ENCODE measurements at regions not wholly inside any gene's neighbourhood (a gene's known extent, or its start where the extent isn't known, plus 50 kb on each side); places are given as distances from the start of the nearest gene placed in this dataset.

DNA sequence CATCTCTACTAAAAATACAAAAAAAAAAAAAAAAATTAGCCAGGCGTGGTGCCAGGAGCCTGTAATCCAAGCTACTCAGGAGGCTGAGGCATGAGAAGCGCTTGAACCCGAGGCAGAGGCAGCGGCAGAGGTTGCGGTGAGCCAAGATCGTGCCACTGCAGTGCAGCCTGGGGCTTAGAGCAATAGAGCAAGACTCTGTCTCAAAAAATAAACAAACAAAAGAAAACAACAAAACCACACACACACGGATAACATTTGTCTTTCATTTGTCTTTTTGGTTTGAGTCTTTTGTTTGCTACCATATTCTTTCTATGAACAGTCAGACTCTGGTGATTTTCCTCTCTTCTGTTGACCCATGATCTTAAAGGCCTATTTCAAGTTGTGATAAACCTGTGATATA, 1168.3 kb upstream of the WWC1 start:
- H3K4me1 Mint-ChIP-seq (ENCODE audit: low read depth) = no peaks in the 10 kb centered on the region
- TF ChIP-seq, protein P1, sequence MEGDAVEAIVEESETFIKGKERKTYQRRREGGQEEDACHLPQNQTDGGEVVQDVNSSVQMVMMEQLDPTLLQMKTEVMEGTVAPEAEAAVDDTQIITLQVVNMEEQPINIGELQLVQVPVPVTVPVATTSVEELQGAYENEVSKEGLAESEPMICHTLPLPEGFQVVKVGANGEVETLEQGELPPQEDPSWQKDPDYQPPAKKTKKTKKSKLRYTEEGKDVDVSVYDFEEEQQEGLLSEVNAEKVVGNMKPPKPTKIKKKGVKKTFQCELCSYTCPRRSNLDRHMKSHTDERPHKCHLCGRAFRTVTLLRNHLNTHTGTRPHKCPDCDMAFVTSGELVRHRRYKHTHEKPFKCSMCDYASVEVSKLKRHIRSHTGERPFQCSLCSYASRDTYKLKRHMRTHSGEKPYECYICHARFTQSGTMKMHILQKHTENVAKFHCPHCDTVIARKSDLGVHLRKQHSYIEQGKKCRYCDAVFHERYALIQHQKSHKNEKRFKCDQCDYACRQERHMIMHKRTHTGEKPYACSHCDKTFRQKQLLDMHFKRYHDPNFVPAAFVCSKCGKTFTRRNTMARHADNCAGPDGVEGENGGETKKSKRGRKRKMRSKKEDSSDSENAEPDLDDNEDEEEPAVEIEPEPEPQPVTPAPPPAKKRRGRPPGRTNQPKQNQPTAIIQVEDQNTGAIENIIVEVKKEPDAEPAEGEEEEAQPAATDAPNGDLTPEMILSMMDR (IDR thresholded peaks at IDR 0.05) = no peak
- peaks cover 26% of the 10 kb centered on the region for H3K27me3 Mint-ChIP-seq (ENCODE audit: low read depth)
- no peak for DNase-seq (ENCODE audit: low spot score)
- H3K36me3 Mint-ChIP-seq (ENCODE audit: low read depth) = no peaks in the 10 kb centered on the region
- H3K27ac Mint-ChIP-seq (ENCODE audit: unreplicated experiment) = no peak overlapping the region
- H3K4me3 Mint-ChIP-seq (ENCODE audit: unreplicated experiment) = no peak overlapping the region
- no peaks in the 10 kb centered on the region for H3K9me3 Mint-ChIP-seq (ENCODE audit: low read depth)

DNA sequence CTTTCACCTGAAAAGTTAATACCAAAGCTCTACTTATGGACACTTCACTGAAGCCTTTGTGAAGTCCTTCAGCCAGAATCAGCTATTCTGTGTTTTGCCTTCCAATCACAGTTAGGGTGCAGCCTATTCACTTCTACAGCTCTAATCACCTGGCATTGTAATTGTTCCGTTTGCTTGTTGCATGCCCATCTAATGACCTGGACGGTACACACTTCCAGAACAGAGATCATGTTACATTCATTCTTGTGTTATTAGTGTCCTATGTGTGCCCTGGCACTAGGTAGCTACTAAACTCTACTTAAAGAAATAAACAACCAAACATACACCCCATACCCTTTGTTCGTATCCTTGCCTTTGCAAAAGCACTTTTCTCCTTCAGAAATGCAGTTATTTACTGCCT, 1162.9 kb upstream of the WWC1 start:
- H3K27me3 Mint-ChIP-seq (ENCODE audit: low read depth) = peaks cover 13% of the 10 kb centered on the region
- no peak for DNase-seq (ENCODE audit: low spot score)
- TF ChIP-seq, protein P1 (IDR thresholded peaks at IDR 0.05) = no peak
- H3K4me1 Mint-ChIP-seq (ENCODE audit: low read depth) = no peaks in the 10 kb centered on the region
- no peaks in the 10 kb centered on the region for H3K36me3 Mint-ChIP-seq (ENCODE audit: low read depth)
- no peak overlapping the region for H3K27ac Mint-ChIP-seq (ENCODE audit: unreplicated experiment)
- no peaks in the 10 kb centered on the region for H3K9me3 Mint-ChIP-seq (ENCODE audit: low read depth)
- no peak overlapping the region for H3K4me3 Mint-ChIP-seq (ENCODE audit: unreplicated experiment)

DNA sequence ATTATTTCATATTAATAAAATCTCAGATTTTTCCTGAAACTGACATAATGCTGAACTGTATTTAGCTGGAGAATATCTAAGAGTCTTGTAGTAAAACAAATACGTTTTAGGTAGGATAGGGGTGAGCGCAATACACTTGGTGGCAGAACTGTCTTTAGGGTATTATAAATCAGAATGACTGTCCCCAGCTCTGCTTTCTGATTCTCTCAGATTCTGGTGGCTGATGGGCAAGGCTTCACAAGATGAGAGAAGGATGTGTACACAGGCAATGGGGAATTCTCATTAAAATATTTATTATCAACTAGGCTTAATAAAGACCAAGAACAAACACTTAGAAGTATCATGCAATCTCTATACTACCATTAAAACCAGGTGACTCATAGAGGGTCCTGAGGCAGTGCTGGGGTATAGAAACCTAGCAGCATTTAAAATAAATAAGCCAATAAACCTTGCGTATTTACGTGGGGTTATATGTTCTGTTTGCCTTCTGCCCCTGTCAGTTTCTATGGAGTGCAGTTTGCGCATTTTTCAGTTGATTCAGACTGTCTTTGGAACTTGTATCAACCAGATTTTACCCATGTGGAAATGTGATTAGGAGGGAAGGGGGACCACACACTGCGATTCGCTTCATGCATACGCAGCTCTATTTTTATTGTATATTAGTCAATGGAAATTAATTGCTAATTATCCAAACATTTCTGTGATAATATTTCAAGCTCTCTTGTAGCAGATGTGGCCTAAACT, 1150.7 kb upstream of the WWC1 start:
- H3K4me3 Mint-ChIP-seq (ENCODE audit: unreplicated experiment) = no peak overlapping the region
- H3K9me3 Mint-ChIP-seq (ENCODE audit: low read depth) = peaks cover 10% of the 10 kb centered on the region
- TF ChIP-seq, protein P1 (IDR thresholded peaks at IDR 0.05) = no peak
- no peak overlapping the region for H3K27ac Mint-ChIP-seq (ENCODE audit: unreplicated experiment)
- H3K27me3 Mint-ChIP-seq (ENCODE audit: low read depth) = peaks cover 16% of the 10 kb centered on the region
- H3K4me1 Mint-ChIP-seq (ENCODE audit: low read depth) = no peaks in the 10 kb centered on the region
- no peak for DNase-seq (ENCODE audit: low spot score)
- H3K36me3 Mint-ChIP-seq (ENCODE audit: low read depth) = no peaks in the 10 kb centered on the region

DNA sequence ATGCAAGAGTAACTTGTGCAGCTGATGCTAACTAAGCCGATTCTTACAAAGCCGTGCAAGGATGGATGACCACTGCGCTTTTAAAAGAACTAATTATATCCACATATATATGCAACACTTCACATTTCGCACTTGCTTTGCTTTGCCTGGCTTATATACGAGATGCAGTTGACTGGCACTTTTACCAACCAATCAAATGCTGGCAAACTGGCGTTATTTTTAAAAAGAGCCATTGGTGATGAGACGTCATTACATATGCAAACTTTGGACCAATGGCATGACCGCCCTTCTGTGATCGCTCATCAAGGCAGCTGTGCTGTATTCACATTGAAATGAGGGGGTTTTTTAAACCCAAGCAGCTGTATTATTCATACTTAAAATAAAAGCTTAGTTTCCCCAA, 1147.7 kb upstream of the WWC1 start:
- Mint-ChIP-seq H3K4me3 (ENCODE audit: unreplicated experiment) (no peak overlapping the region), H3K27me3 (ENCODE audit: low read depth) (peaks cover 7% of the 10 kb centered on the region)

DNA sequence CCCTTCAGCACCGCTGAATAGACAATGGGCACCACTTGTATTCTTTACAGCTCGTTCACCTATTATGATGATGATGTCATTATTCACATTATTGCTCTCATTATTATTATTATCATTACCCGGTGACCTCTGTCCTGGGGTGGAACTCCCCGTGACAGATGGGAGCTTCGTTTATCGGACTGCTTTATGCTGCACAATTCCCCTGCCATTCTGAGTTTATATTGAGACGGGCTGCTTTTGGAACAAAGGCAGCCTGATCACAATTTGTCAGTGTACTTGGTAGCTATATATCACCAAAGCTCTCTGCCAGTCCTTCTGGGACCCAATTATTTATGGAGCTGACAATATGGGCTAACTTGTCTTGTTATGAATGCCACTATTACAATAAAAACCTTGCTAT, 1145.6 kb upstream of the WWC1 start:
- DNase-seq (ENCODE audit: low spot score) = no peak
- H3K4me3 Mint-ChIP-seq (ENCODE audit: unreplicated experiment) = no peak overlapping the region
- H3K27me3 Mint-ChIP-seq (ENCODE audit: low read depth) = peaks cover 12% of the 10 kb centered on the region
- TF ChIP-seq, protein P1 (IDR thresholded peaks at IDR 0.05) = no peak
- H3K4me1 Mint-ChIP-seq (ENCODE audit: low read depth) = no peaks in the 10 kb centered on the region
- H3K9me3 Mint-ChIP-seq (ENCODE audit: low read depth) = no peaks in the 10 kb centered on the region
- no peak overlapping the region for H3K27ac Mint-ChIP-seq (ENCODE audit: unreplicated experiment)
- no peaks in the 10 kb centered on the region for H3K36me3 Mint-ChIP-seq (ENCODE audit: low read depth)

More for the DNA sequence above, 1147.7 kb upstream of the WWC1 start:
- DNase-seq (ENCODE audit: low spot score) = no peak
- no peaks in the 10 kb centered on the region for H3K4me1 Mint-ChIP-seq (ENCODE audit: low read depth)
- no peaks in the 10 kb centered on the region for H3K36me3 Mint-ChIP-seq (ENCODE audit: low read depth)
- H3K9me3 Mint-ChIP-seq (ENCODE audit: low read depth) = no peaks in the 10 kb centered on the region
- H3K27ac Mint-ChIP-seq (ENCODE audit: unreplicated experiment) = no peak overlapping the region
- TF ChIP-seq, protein P1 (IDR thresholded peaks at IDR 0.05) = no peak
